ENCODE measurements at regions not wholly inside any gene's neighbourhood (a gene's known extent, or its start where the extent isn't known, plus 50 kb on each side); places are given as distances from the start of the nearest gene placed in this dataset.
A peak's percentile ranks its signal among the peaks of the same experiment; 100 is the strongest.

DNA sequence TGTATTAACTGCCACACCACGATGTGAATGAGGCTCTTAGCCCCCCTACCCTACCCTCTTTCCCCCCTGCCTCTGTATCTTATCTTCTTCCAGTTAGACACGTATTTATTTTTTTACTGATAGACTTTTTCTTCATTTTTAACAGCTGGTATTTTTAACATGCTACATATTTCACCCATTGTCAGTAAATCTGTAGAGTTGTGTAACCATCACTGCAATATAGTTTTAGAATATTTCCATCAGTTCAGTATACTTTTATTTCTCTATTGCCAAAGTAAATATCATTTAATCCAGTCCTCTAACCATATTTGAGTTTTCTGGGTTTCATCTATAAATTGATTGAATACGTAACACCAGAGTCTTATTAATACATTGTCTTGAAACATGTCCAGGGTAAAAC is 62.8 kb downstream of the SPATA31C2 start:
- Histone ChIP-seq H4K20me1 (ENCODE audit: low read depth) (no peaks in the 10 kb centered on the region), H3K9me3 (ENCODE audit: low read depth) (no peaks in the 10 kb centered on the region), H3K27me3 (peaks cover 44% of the 10 kb centered on the region), H2AFZ (replicated peaks) (peak overlapping the region; percentile 94), H3K4me3 (peak overlapping the region; percentile 59), H3K4me1 (peaks cover 5% of the 10 kb centered on the region), H3K79me2 (ENCODE audit: low read depth) (no peaks in the 10 kb centered on the region), H3K9ac (no peak overlapping the region), H3K4me2 (peak overlapping the region; percentile 91), H3F3A (ENCODE audit: low read depth) (peaks cover 8% of the 10 kb centered on the region), H3K27ac (no peak overlapping the region), H3K36me3 (no peaks in the 10 kb centered on the region)
- H3K36me3 Mint-ChIP-seq, result no peaks in the 10 kb centered on the region
- no peak for DNase-seq (ENCODE audit: low spot score)
- peaks cover 11% of the 10 kb centered on the region for H3K27me3 Mint-ChIP-seq (ENCODE audit: insufficient read depth, low read depth)
- TF ChIP-seq EZH2phosphoT487 (IDR thresholded peaks at IDR 0.05) (no peak), EZH2 (IDR thresholded peaks at IDR 0.05) (no peak)
- TF ChIP-seq, protein P1, sequence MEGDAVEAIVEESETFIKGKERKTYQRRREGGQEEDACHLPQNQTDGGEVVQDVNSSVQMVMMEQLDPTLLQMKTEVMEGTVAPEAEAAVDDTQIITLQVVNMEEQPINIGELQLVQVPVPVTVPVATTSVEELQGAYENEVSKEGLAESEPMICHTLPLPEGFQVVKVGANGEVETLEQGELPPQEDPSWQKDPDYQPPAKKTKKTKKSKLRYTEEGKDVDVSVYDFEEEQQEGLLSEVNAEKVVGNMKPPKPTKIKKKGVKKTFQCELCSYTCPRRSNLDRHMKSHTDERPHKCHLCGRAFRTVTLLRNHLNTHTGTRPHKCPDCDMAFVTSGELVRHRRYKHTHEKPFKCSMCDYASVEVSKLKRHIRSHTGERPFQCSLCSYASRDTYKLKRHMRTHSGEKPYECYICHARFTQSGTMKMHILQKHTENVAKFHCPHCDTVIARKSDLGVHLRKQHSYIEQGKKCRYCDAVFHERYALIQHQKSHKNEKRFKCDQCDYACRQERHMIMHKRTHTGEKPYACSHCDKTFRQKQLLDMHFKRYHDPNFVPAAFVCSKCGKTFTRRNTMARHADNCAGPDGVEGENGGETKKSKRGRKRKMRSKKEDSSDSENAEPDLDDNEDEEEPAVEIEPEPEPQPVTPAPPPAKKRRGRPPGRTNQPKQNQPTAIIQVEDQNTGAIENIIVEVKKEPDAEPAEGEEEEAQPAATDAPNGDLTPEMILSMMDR (IDR thresholded peaks at IDR 0.05), result no peak
- H3K9me3 Mint-ChIP-seq, result peaks cover 1% of the 10 kb centered on the region
- H3K27ac Mint-ChIP-seq, result no peak overlapping the region
- peaks cover 15% of the 10 kb centered on the region for H3K4me1 Mint-ChIP-seq
- H3K4me3 Mint-ChIP-seq, result peak overlapping the region; percentile 90

DNA sequence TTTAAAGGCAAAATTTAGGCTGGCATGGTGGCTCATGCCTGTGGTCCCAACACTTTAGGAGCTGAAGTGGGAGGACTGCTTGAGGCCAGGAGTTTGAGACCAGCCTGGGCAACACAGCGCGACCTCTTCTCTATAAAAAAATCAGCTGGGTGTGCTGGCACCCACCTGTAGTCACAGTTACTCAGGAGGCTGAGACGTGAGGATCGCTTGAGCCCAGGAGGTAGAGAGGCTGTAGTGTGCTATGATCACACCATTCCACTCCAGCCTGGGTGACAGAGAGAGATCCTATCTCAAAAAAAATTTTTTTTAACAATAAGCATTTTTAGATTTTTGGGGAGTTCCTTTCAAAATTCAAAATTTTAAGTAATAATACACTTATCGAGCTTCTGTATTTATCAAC is 63.3 kb downstream of the SPATA31C2 start:
- no peak overlapping the region for H3K9ac ChIP-seq
- peaks cover 44% of the 10 kb centered on the region for H3K27me3 ChIP-seq
- no peak overlapping the region for H3K27ac ChIP-seq
- no peak overlapping the region for H3K4me2 ChIP-seq
- peaks cover 8% of the 10 kb centered on the region for H3F3A ChIP-seq (ENCODE audit: low read depth)
- DNase-seq (ENCODE audit: low spot score), result no peak
- H3K79me2 ChIP-seq (ENCODE audit: low read depth), result no peaks in the 10 kb centered on the region
- no peak overlapping the region for H3K4me3 Mint-ChIP-seq
- H3K9me3 ChIP-seq (ENCODE audit: low read depth), result no peaks in the 10 kb centered on the region
- peaks cover 1% of the 10 kb centered on the region for H3K9me3 Mint-ChIP-seq
- H3K27me3 Mint-ChIP-seq (ENCODE audit: insufficient read depth, low read depth), result peaks cover 11% of the 10 kb centered on the region
- no peaks in the 10 kb centered on the region for H3K36me3 ChIP-seq
- H4K20me1 ChIP-seq (ENCODE audit: low read depth), result no peaks in the 10 kb centered on the region
- H3K4me1 ChIP-seq, result peaks cover 5% of the 10 kb centered on the region
- H3K4me1 Mint-ChIP-seq, result peaks cover 15% of the 10 kb centered on the region
- no peak overlapping the region for H3K27ac Mint-ChIP-seq
- TF ChIP-seq, protein P1 (IDR thresholded peaks at IDR 0.05), result no peak
- TF ChIP-seq EZH2phosphoT487 (IDR thresholded peaks at IDR 0.05) (no peak), EZH2 (IDR thresholded peaks at IDR 0.05) (no peak)
- no peaks in the 10 kb centered on the region for H3K36me3 Mint-ChIP-seq
- H3K4me3 ChIP-seq, result no peak overlapping the region
- no peak overlapping the region for H2AFZ ChIP-seq (replicated peaks)

DNA sequence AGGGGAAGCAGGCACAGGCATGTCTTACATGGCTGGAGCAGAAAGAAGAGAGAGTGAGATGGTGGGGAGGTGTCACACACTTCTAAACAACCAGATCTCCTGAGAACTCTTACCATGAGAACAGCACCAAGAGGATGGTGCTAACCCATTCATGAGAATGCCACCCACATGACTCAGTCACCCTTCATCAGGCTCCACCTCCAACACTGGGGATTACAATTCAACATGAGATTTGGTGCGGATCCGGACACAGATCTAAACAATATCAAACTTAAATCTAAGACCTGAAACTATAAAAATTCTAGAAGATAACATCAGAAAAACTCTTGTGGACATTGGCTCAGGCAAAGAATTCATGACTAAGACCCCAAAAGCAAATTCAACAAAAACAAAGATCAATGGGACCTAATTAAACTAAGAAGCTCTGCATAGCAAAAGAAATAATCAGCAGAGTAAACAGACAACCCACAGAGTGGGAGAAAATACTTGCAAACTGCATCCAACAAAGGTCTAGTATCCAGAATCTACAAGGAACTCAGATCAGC is 65.4 kb downstream of the SPATA31C2 start:
- H3K4me2 ChIP-seq, result no peak overlapping the region
- H3K9me3 ChIP-seq (ENCODE audit: low read depth), result no peaks in the 10 kb centered on the region
- no peaks in the 10 kb centered on the region for H3K79me2 ChIP-seq (ENCODE audit: low read depth)
- H3K36me3 ChIP-seq, result no peaks in the 10 kb centered on the region
- no peak for DNase-seq (ENCODE audit: low spot score)
- no peak overlapping the region for H2AFZ ChIP-seq (replicated peaks)
- H3K4me3 ChIP-seq, result no peak overlapping the region
- H3K36me3 Mint-ChIP-seq, result no peaks in the 10 kb centered on the region
- H3K27me3 ChIP-seq, result peaks cover 38% of the 10 kb centered on the region
- no peaks in the 10 kb centered on the region for H4K20me1 ChIP-seq (ENCODE audit: low read depth)
- peaks cover 5% of the 10 kb centered on the region for H3K4me1 ChIP-seq
- no peak overlapping the region for H3K27ac ChIP-seq
- H3K27ac Mint-ChIP-seq, result no peak overlapping the region
- H3F3A ChIP-seq (ENCODE audit: low read depth), result peaks cover 8% of the 10 kb centered on the region
- H3K27me3 Mint-ChIP-seq (ENCODE audit: insufficient read depth, low read depth), result peaks cover 7% of the 10 kb centered on the region
- TF ChIP-seq, protein P1 (IDR thresholded peaks at IDR 0.05), result no peak
- TF ChIP-seq EZH2 (IDR thresholded peaks at IDR 0.05), result no peak
- no peak for TF ChIP-seq EZH2phosphoT487 (IDR thresholded peaks at IDR 0.05)
- no peak overlapping the region for H3K9ac ChIP-seq
- H3K4me3 Mint-ChIP-seq, result no peak overlapping the region
- peaks cover 15% of the 10 kb centered on the region for H3K4me1 Mint-ChIP-seq
- peaks cover 1% of the 10 kb centered on the region for H3K9me3 Mint-ChIP-seq
